Thoracic aorta (tissue), 2 donors: ENCODE measurements at regions not wholly inside any gene's neighbourhood (a gene's known extent, or its start where the extent isn't known, plus 50 kb on each side); places are given as distances from the start of the nearest gene placed in this dataset.

Source experiments
- ATAC-seq: fragments of 150-250 bp; one replicate; pipeline ENCODE4 v1.8.0; 2017; ENCODE audit warnings: low read depth; ENCODE audit not compliant: insufficient number of reproducible peaks, low FRiP score
- DNase-seq: peaks from one replicate; pipeline ENCODE4 v3.0.0-alpha.2; 2020; ENCODE audit warnings: low spot score
- H3K27ac ChIP-seq, 2 donors: fragments of 200-600 bp; sonication (generic); 1 replicate in 1 of 2; 2 replicates in 1 of 2; pipeline ENCODE4 v1.5.1; 2016; ENCODE audit warnings: mild to moderate bottlenecking in 2 of 2, moderate library complexity in 2 of 2
- H3K27me3 ChIP-seq: fragments of 200-600 bp; sonication (generic); replicated peaks from 2 replicates; pipeline ENCODE4 v1.6.0; 2016; ENCODE audit warnings: mild to moderate bottlenecking; ENCODE audit not compliant: insufficient read depth
- H3K36me3 ChIP-seq: fragments of 200-600 bp; sonication (generic); one replicate; pipeline ENCODE4 v1.5.1; 2016
- H3K4me1 ChIP-seq, 2 donors: fragments of 200-600 bp; sonication (generic); 1 replicate in 1 of 2; 2 replicates in 1 of 2; pipeline versions ENCODE4 v1.5.1 to v1.6.0; 2016; ENCODE audit warnings: low read depth in 2 of 2, mild to moderate bottlenecking in 1 of 2; ENCODE audit not compliant: control insufficient read depth in 1 of 2
- H3K4me3 ChIP-seq: fragments of 200-600 bp; sonication (generic); 2 replicates; pipeline ENCODE4 v1.5.1; 2016; ENCODE audit warnings: mild to moderate bottlenecking
- H3K9me3 ChIP-seq: fragments of 200-600 bp; sonication (generic); 2 replicates; pipeline ENCODE4 v1.5.1; 2016
- TF ChIP-seq, protein P1 (sequence below): fragments of 200-600 bp; sonication (generic); IDR thresholded peaks from one replicate; pipeline ENCODE4 v1.5.1; 2019; ENCODE audit warnings: antibody characterized with exemption

DNA sequence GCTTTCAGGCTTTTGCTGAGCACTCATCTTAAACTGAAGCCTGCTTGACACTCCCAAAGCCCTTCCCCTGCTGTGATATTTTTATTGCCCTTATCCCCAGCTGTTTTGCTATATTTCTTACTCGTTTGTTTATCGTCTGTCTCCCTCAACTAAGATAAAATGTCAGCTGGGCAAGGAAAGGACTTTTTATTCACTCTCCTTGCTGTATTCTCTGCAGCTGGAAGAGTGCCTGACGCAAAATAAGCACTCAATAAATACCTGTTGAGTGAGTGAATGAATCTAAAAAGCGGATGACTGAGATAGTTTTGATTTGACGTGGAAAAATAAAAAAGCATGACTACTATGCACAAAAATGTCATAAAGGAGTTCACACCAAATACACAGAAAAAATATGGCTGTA is 84.8 kb upstream of the POMGNT2 start:
- ATAC-seq: no peak
- H3K27ac ChIP-seq: no peak overlapping the region
- no peaks in the 10 kb centered on the region for H3K27me3 ChIP-seq
- no peaks in the 10 kb centered on the region for H3K36me3 ChIP-seq
- no peaks in the 10 kb centered on the region for H3K4me1 ChIP-seq
- TF ChIP-seq, protein P1, sequence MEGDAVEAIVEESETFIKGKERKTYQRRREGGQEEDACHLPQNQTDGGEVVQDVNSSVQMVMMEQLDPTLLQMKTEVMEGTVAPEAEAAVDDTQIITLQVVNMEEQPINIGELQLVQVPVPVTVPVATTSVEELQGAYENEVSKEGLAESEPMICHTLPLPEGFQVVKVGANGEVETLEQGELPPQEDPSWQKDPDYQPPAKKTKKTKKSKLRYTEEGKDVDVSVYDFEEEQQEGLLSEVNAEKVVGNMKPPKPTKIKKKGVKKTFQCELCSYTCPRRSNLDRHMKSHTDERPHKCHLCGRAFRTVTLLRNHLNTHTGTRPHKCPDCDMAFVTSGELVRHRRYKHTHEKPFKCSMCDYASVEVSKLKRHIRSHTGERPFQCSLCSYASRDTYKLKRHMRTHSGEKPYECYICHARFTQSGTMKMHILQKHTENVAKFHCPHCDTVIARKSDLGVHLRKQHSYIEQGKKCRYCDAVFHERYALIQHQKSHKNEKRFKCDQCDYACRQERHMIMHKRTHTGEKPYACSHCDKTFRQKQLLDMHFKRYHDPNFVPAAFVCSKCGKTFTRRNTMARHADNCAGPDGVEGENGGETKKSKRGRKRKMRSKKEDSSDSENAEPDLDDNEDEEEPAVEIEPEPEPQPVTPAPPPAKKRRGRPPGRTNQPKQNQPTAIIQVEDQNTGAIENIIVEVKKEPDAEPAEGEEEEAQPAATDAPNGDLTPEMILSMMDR: no peak
- no peaks in the 10 kb centered on the region for H3K9me3 ChIP-seq
- no peak overlapping the region for H3K4me3 ChIP-seq
- DNase-seq: no peak

DNA sequence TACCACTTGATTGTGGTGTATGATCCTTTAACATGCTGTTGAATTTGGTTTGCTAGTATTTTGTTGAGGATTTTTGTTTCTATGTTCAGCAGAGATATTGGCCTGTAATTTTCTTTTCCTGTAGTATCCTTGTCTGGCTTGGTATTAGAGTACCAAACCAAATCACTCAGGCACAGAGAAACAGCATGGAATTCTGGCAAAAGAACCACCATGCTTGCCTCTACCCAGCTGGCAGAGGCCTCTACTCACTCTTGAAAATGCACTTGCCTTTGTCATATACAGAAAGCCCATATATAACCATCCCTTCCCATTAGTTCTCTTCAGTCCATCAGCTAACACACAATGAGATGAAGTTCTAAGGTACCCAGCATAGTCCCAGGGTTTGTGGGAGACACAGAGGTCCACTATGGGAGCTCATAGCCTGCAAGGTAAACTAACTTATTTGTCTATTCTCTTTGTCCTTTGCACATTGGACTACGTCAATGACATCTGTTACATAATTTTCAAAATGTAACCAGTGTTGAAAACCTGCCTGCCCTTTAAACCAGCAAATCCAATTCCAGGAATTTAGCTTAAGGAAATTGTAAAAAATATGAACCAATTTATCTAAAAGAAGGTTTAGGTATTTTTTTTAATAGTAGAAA is 82.1 kb upstream of the POMGNT2 start:
- TF ChIP-seq, protein P1: no peak
- ATAC-seq: no peak

DNA sequence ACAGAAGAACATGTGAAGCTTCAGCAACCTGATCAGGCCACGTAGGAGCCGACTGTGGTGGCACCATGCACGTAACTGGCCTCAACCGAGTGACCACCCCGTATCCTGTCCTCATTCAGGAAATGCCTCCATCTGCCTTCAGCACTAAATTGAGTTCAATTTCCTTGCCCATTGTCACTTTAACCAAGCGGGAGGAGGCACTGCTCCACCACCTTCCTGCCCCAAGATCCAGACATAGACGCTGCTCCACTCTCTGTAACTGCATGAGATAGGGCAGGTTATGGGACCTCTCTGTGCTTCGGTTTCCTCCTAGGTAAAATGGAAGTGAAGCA is 80.1 kb upstream of the POMGNT2 start:
- Histone ChIP-seq H3K9me3 (no peaks in the 10 kb centered on the region), H3K4me1 (no peaks in the 10 kb centered on the region), H3K27me3 (no peaks in the 10 kb centered on the region), H3K4me3 (no peak overlapping the region), H3K36me3 (no peaks in the 10 kb centered on the region), H3K27ac (no peak overlapping the region)
- ATAC-seq (no peak), DNase-seq (no peak)
- TF ChIP-seq, protein P1: no peak

More for the DNA sequence above, 82.1 kb upstream of the POMGNT2 start:
- no peak overlapping the region for H3K27ac ChIP-seq
- no peaks in the 10 kb centered on the region for H3K9me3 ChIP-seq
- H3K36me3 ChIP-seq: no peaks in the 10 kb centered on the region
- DNase-seq: no peak
- H3K4me3 ChIP-seq: no peak overlapping the region
- no peaks in the 10 kb centered on the region for H3K4me1 ChIP-seq
- no peaks in the 10 kb centered on the region for H3K27me3 ChIP-seq

- no peaks in the 10 kb centered on the region for H3K4me1 ChIP-seq
- ATAC-seq (no peak), DNase-seq (no peak)
- no peaks in the 10 kb centered on the region for H3K27me3 ChIP-seq
- H3K4me3 ChIP-seq: no peak overlapping the region
- TF ChIP-seq, protein P1: no peak
- H3K9me3 ChIP-seq: no peaks in the 10 kb centered on the region
- no peak overlapping the region for H3K27ac ChIP-seq
- H3K36me3 ChIP-seq: no peaks in the 10 kb centered on the region
Measured at GRCh38 chr3:43185274-43185982, 79.5 kb upstream of the POMGNT2 start.

DNA sequence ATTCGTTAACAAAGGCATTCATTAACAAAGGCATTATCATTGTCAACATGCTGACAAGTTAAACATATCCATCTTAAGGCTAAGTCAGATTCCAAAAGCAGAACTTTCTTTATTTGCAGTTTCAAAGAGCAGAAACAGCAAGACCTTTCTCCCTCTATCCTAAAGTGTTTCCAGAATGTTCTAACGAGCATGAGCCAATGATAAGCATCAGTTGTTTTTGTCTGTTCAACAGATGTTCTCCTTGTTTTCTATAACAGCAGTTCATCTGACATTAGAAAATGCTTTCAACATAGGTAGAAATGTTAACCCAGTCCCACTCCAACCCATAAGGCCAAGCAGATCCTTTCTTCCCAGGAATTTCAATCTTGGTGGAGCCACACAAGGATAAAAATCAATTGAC is 77.6 kb upstream of the POMGNT2 start:
- Histone ChIP-seq H3K4me1 (no peaks in the 10 kb centered on the region), H3K27me3 (no peaks in the 10 kb centered on the region), H3K27ac (no peak overlapping the region), H3K9me3 (no peaks in the 10 kb centered on the region), H3K36me3 (no peaks in the 10 kb centered on the region), H3K4me3 (no peak overlapping the region)
- ATAC-seq (no peak), DNase-seq (no peak)
- TF ChIP-seq, protein P1: no peak
